Choroid plexus epithelial cell (primary cell): ENCODE measurements at regions not wholly inside any gene's neighbourhood (a gene's known extent, or its start where the extent isn't known, plus 50 kb on each side); places are given as distances from the start of the nearest gene placed in this dataset.
A peak's percentile ranks its signal among the peaks of the same experiment; 100 is the strongest.

Experiments used
- DNase-seq: peaks from one replicate; pipeline ENCODE4 v3.0.0-alpha.2; 2010; ENCODE audit warnings: low read depth
- H3K4me3 ChIP-seq: 2 replicates; pipeline ENCODE4 v1.5.1; 2011; ENCODE audit warnings: low read depth, mild to moderate bottlenecking, control low read depth, low read length, moderate library complexity
- TF ChIP-seq, protein P1 (sequence below): conservative IDR thresholded peaks from 2 replicates; pipeline ENCODE4 v1.5.1; 2011; ENCODE audit warnings: low read depth, mild to moderate bottlenecking, control low read depth, inconsistent platforms, low read length, moderate library complexity

DNA sequence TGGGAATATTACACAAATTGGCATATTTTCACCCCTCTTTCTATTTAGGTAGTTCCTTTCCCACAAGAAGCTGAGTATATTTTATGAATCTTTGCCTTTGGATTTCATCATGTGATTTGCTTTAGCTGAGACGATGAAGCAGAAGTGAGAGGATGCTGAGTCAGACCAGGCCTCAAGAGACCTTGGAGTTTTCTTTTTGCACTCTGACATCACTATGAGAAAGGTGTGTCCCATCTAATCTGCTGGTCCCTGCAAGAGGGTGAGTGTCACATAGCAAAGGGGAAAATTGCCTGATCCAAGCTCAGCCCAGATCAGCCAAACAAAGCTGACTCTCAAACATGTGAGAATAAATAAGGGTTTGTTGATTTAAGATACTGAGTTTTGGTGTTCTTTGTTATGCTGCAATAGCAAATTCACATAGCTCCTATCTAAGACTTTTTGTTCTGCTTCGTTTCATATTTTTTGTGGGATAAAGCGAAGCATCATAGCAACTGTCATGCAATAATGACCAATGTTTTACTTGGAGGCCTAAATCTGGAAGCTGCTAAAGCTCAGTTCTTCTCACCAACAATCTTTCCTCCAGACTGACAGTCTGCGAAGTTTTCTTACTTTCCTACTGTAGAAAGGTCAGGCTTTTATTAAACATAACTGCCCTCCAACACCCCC lies 176.9 kb downstream of the PDHA2 start:
- TF ChIP-seq, protein P1, sequence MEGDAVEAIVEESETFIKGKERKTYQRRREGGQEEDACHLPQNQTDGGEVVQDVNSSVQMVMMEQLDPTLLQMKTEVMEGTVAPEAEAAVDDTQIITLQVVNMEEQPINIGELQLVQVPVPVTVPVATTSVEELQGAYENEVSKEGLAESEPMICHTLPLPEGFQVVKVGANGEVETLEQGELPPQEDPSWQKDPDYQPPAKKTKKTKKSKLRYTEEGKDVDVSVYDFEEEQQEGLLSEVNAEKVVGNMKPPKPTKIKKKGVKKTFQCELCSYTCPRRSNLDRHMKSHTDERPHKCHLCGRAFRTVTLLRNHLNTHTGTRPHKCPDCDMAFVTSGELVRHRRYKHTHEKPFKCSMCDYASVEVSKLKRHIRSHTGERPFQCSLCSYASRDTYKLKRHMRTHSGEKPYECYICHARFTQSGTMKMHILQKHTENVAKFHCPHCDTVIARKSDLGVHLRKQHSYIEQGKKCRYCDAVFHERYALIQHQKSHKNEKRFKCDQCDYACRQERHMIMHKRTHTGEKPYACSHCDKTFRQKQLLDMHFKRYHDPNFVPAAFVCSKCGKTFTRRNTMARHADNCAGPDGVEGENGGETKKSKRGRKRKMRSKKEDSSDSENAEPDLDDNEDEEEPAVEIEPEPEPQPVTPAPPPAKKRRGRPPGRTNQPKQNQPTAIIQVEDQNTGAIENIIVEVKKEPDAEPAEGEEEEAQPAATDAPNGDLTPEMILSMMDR, result no peak
- peak; percentile 72 for DNase-seq

DNA sequence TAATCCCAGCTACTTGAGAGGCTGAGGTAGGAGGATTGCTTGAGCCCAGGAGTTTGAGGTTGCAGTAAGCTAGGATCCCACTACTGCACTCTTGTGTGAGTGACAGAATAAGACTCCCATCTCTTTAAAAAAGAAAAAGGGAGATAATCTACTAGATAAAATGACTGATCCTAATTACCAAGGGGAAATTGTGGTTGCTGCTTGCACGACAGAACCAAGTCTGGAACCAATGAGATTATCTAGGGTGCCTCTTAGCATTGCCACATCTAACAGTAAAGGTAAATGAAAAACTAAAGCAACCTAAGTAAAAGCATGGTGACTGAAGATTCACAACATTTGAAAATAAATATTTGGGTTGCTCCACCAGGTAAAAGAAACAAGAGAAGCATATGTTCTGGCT lies 185.1 kb downstream of the PDHA2 start:
- TF ChIP-seq, protein P1, result no peak
- no peak for DNase-seq
- H3K4me3 ChIP-seq, result no peak overlapping the region

More for the DNA sequence above, 176.9 kb downstream of the PDHA2 start:
- no peak overlapping the region for H3K4me3 ChIP-seq

DNA sequence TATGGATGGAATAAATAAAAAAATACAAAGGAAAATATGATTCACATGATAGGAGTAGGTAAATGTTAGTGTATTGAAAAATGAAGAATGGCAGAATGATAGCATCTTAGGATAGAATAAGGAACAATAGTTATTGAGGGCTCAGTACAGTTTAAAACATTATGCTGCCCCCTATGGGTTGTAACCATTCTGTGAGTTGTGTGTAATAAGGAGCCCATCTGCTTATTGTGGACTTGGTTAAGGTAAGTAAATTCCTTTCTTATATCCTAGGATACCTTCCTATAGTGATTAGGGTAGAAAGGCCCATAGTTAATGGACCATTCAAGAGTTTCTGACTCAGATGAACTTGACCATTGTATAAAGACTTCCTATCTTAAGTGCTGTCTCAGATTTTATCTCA lies 195.8 kb downstream of the PDHA2 start:
- TF ChIP-seq, protein P1, result peak; percentile 52
- peak; percentile 59 for DNase-seq
- H3K4me3 ChIP-seq, result no peak overlapping the region

DNA sequence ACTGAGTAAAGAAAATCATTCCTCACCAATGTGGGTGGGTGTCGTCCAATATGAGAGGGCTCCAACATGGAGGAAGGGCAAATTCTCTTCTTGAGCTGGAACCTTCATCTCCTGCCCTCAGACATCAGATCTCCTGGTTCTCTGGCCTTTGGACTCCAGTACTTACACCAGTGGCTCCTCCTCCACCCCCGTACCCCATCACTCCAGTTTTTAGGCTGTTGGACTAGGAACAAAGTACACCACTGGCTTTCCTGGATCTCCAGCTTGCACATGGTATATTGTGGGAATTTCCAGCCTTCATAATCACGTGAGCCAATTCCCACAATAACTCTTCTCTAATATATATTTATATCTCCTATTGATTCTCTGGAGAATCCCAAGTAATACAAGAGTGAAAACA lies 196.9 kb downstream of the PDHA2 start:
- DNase-seq, result no peak
- TF ChIP-seq, protein P1, result no peak
- no peak overlapping the region for H3K4me3 ChIP-seq

DNA sequence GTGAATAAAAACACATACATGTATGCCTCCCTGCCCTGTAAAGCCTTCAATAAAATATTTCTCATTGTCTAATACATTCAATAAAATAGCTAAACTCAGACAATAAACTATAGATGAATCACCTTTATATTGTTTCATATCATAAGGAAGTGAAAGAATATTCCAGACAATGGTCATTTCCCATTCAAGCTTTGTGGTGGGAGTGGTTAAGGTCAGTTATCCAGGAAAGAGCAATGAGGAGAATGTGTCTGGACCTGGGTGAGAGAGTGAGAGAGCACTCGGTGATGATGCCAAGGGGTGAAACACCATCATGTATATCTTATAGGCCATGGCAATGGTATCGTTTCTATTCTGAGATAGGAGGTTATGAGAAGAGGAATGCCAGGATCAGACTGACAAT lies 197.8 kb downstream of the PDHA2 start:
- H3K4me3 ChIP-seq, result no peak overlapping the region
- TF ChIP-seq, protein P1, result no peak
- DNase-seq, result no peak

DNA sequence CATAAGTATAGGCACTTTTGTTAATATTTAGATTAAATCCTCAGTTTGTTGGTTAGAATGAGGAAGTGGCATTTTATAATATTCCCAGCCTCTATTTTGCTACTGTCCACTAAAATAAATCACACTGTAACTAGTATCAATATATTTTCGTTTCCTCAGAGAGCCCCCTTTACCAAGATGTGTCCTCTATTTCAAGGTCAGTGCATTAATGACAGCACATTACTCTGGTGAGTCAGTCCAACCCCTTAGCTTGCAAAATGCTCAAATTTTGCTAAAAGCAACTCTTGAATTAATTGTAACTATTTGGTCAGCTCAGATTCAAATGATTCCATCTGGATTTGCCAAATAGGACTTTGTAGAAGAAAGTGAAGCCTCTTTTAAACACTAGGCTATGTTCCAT lies 199.3 kb downstream of the PDHA2 start:
- TF ChIP-seq, protein P1, result no peak
- DNase-seq, result no peak
- no peak overlapping the region for H3K4me3 ChIP-seq

DNA sequence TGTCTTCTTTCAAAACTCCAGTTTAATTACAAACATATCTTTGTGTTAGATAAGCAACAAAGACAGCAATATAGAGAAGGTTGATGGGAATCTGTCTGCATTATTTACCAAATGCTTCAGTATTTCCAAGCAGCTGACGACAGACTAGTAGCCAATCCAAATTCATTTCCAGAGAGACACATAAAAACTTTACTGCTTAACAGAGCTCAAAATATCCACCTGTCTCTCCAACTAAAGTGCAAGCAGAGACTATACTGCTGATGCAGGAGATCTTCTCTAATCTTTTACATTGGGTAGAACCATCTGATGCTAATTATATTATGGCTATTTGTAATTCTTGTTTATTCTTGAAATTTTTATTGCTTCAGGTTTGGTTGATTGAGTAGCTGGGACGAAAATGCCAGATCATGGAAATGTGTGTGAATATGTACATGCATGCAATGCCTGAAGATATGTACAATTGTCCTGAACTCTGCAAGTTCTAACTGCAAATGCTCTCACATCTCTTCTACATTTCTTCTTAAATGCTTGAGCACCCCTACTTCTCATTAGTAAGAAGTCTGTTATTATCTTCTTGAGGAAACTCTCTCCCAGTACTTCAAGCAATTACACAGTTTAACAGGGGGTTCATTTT lies 200.0 kb downstream of the PDHA2 start:
- no peak overlapping the region for H3K4me3 ChIP-seq
- DNase-seq, result no peak
- TF ChIP-seq, protein P1, result no peak
